Loucy (cell line): ENCODE measurements at regions not wholly inside any gene's neighbourhood (a gene's known extent, or its start where the extent isn't known, plus 50 kb on each side); places are given as distances from the start of the nearest gene placed in this dataset.

Experiments
- EZH2phosphoT487 ChIP-seq: fragments of 200-600 bp; IDR thresholded peaks from 2 replicates; pipeline ENCODE4 v1.6.1; 2018; ENCODE audit warnings: antibody characterized with exemption, mild to moderate bottlenecking, moderate library complexity, borderline replicate concordance
- TF ChIP-seq, protein P1 (sequence below): fragments of 200-600 bp; sonication (generic); conservative IDR thresholded peaks from 2 replicates; pipeline ENCODE4 v1.5.1; 2014; ENCODE audit warnings: mild to moderate bottlenecking, antibody characterized with exemption, low read length

GRCh38 chr11:80635178-80635577 lies 1194.3 kb upstream of the TENM4 start:
- TF ChIP-seq, protein P1, sequence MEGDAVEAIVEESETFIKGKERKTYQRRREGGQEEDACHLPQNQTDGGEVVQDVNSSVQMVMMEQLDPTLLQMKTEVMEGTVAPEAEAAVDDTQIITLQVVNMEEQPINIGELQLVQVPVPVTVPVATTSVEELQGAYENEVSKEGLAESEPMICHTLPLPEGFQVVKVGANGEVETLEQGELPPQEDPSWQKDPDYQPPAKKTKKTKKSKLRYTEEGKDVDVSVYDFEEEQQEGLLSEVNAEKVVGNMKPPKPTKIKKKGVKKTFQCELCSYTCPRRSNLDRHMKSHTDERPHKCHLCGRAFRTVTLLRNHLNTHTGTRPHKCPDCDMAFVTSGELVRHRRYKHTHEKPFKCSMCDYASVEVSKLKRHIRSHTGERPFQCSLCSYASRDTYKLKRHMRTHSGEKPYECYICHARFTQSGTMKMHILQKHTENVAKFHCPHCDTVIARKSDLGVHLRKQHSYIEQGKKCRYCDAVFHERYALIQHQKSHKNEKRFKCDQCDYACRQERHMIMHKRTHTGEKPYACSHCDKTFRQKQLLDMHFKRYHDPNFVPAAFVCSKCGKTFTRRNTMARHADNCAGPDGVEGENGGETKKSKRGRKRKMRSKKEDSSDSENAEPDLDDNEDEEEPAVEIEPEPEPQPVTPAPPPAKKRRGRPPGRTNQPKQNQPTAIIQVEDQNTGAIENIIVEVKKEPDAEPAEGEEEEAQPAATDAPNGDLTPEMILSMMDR, result no peak
- no peak for TF ChIP-seq EZH2phosphoT487
